K562 (cell line): ENCODE measurements at regions not wholly inside any gene's neighbourhood (a gene's known extent, or its start where the extent isn't known, plus 50 kb on each side); places are given as distances from the start of the nearest gene placed in this dataset.
"Not testable (repeated sequence)": the region's sequence is repeated elsewhere in the genome, so short reads cannot be mapped to it uniquely, and the experiment has no call there.

ENCODE experiments used
- ATAC-seq: fragments of 200-7000 bp; cut with Tn5 transposase; 3 replicates; pipeline ENCODE4 v1.9.1; 2020; ENCODE audit warnings: moderate library complexity
- BruUV-seq: library from RNA; stranded (reverse); fragments of 400-500 nt; replicated peaks from 2 replicates; lab custom pipeline; 2021; lab: Mats Ljungman, UMichigan
- CTCF ChIA-PET: fragments of 300-600 bp; formaldehyde crosslinking; extraction: SDS; loops from one replicate; lab custom pipeline; 2021; ENCODE audit warnings: low intra/inter-chr PET ratio; lab: Yijun Ruan, JAX
- POLR2A ChIA-PET: fragments of 300-600, 350-650 bp; sonication (Branson Sonifier 250); formaldehyde crosslinking; extraction: SDS; loops from one replicate; lab custom pipeline; 2021; ENCODE audit warnings: antibody characterized with exemption, inconsistent platforms; lab: Yijun Ruan, JAX
- DNase-seq, 4 experiments: peaks; one replicate each; pipeline versions ENCODE4 v3.0.0 to v3.0.0-alpha.2; 2011 to 2018; ENCODE audit warnings: low spot score in 3 of 4, mixed read lengths in 3 of 4; ENCODE audit errors: extremely low read depth in 1 of 4
- FAIRE-seq: peaks from 2 replicates; lab custom pipeline; 2011; peaks lifted over from hg19 to GRCh38; lab: Jason Lieb, UNC
- H2AFZ ChIP-seq: 2 replicates; pipeline ENCODE4 v1.6.0; 2011; ENCODE audit warnings: low read depth, low read length, control low read depth, inconsistent platforms
- H3K27ac ChIP-seq: fragments of 200-600 bp; 3 replicates; pipeline ENCODE4 v1.8.0; 2011; ENCODE audit warnings: low read depth, mild to moderate bottlenecking, control low read depth, inconsistent platforms, low read length, moderate library complexity, mixed read lengths; ENCODE audit errors: extremely low read depth
- H3K27me3 ChIP-seq, 2 experiments: fragments of 300-600 bp in 1 of 2; 2 replicates in 1 of 2; 3 replicates in 1 of 2; pipeline versions ENCODE4 v1.6.0 to v1.8.0; 2011; ENCODE audit warnings: inconsistent platforms in 2 of 2, low read length in 2 of 2, mild to moderate bottlenecking in 1 of 2, mixed read lengths in 1 of 2, moderate library complexity in 1 of 2; ENCODE audit not compliant: control insufficient read depth in 2 of 2, insufficient read depth in 2 of 2
- H3K36me3 ChIP-seq: fragments of 300-600 bp; 3 replicates; pipeline ENCODE4 v1.8.0; 2011; ENCODE audit warnings: mild to moderate bottlenecking, low read length, inconsistent platforms; ENCODE audit not compliant: control insufficient read depth, insufficient read depth
- H3K4me1 ChIP-seq, 2 experiments: fragments of 200-600 bp in 1 of 2; replicated peaks in 1 of 2; 2 replicates in 1 of 2; 3 replicates in 1 of 2; pipeline versions ENCODE4 v1.5.1 to v1.8.0; 2011; ENCODE audit warnings: inconsistent platforms in 2 of 2, low read length in 2 of 2, mild to moderate bottlenecking in 1 of 2, mixed read lengths in 1 of 2, moderate library complexity in 1 of 2; ENCODE audit not compliant: control insufficient read depth in 2 of 2, insufficient read depth in 2 of 2
- H3K4me2 ChIP-seq: 2 replicates; pipeline ENCODE4 v1.6.1; 2011; ENCODE audit warnings: low read length, control low read depth, inconsistent platforms, mixed read lengths; ENCODE audit not compliant: insufficient read depth
- H3K4me3 ChIP-seq: fragments of 200-600 bp; sonication (generic), shearing (Covaris generic); 2 replicates; pipeline ENCODE4 v1.5.1; 2016; ENCODE audit warnings: control low read depth, inconsistent platforms
- H3K79me2 ChIP-seq: fragments of 200-600 bp; 3 replicates; pipeline ENCODE4 v1.8.0; 2011; ENCODE audit warnings: low read length, inconsistent platforms; ENCODE audit not compliant: control insufficient read depth, insufficient read depth
- H3K9ac ChIP-seq, 2 experiments: 2 replicates each; pipeline versions ENCODE4 v1.6.0 to v1.6.1; 2011; ENCODE audit warnings: low read depth in 2 of 2, low read length in 2 of 2, control low read depth in 1 of 2, inconsistent platforms in 1 of 2, mild to moderate bottlenecking in 1 of 2, mixed read lengths in 1 of 2; ENCODE audit not compliant: insufficient read depth in 1 of 2
- H3K9me1 ChIP-seq: one replicate; pipeline ENCODE4 v1.6.0; 2011; ENCODE audit warnings: inconsistent platforms, mild to moderate bottlenecking, low read length, moderate library complexity; ENCODE audit not compliant: control insufficient read depth, insufficient read depth
- H3K9me3 ChIP-seq: replicated peaks from 2 replicates; pipeline ENCODE4 v1.5.1; 2011; ENCODE audit warnings: low read depth, low read length, inconsistent platforms; ENCODE audit not compliant: control insufficient read depth, insufficient read depth
- H4K20me1 ChIP-seq: replicated peaks from 2 replicates; pipeline ENCODE4 v1.6.1; 2011; ENCODE audit warnings: low read length, inconsistent platforms, mixed read lengths; ENCODE audit not compliant: control insufficient read depth, insufficient read depth
- C11orf30 ChIP-seq: fragments of 450-650 bp; IDR thresholded peaks from 2 replicates; pipeline ENCODE4 v1.6.1; 2016; ENCODE audit warnings: low read depth, mild to moderate bottlenecking
- THAP7 ChIP-seq: fragments of 250-450 bp; sonication (Bioruptor Pico); IDR thresholded peaks from 2 replicates; pipeline ENCODE4 v1.5.0; 2021
- WGBS: fragments of 100-300 bp; shearing (Covaris generic); methylation state at CpG from one replicate; pipeline ENCODE4 v1.1.6; 2016; ENCODE audit warnings: low coverage, mixed read lengths; ENCODE audit not compliant: insufficient coverage; ENCODE audit errors: missing lambda C conversion rate; 5-methylcytosine and 5-hydroxymethylcytosine counted together
- in situ Hi-C: fragments of 300-500 bp; cut with MboI; formaldehyde crosslinking; loops from 4 replicates; pipeline ENCODE4 v1.15.0; 2018; ENCODE audit warnings: inconsistent platforms, mixed read lengths
- intact Hi-C: fragments of 100-400 bp; cut with micrococcal nuclease; formaldehyde crosslinking; loops from 2 replicates; pipeline ENCODE4 v1.14.2; 2022

DNA sequence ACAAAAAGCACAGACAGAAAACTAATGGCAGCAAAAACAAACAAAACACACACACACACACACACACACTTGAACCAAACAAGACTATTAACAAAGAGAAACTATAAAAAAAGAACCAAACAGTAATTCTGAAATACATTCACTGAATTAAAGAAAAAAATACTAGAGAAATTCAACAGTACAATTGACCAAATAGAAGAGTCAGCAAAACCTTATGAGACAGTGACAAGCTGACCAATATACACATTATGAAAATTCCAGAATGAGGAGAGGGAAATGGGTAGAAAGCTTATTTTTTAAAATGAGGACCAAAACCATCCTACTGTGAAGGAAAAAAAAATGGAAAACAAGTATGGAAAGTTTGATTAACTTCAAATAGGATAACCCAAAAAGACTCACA, 212.2 kb upstream of the BTBD3 start:
- no peak overlapping the region for H3K27ac ChIP-seq
- H3K79me2 ChIP-seq: no peaks in the 10 kb centered on the region
- no peaks in the 10 kb centered on the region for H3K4me1 ChIP-seq
- no TSS peak for BruUV-seq
- intact Hi-C loops (no loop called here), in situ Hi-C loops (no loop called here)
- H3K4me3 ChIP-seq: no peak overlapping the region
- CTCF ChIA-PET: no interaction called here
- POLR2A ChIA-PET: no interaction called here
- no peaks in the 10 kb centered on the region for H3K36me3 ChIP-seq
- TF ChIP-seq THAP7 (CRISPR knock-in tag): no peak
- TF ChIP-seq C11orf30: peak; percentile 6; the same call in 1 of the 2 replicates
- no peak overlapping the region for H2AFZ ChIP-seq
- FAIRE-seq (no peak), ATAC-seq (no peak), DNase-seq (no peak)
- H3K9ac ChIP-seq: no peak overlapping the region
- no peaks in the 10 kb centered on the region for H4K20me1 ChIP-seq
- H3K9me3 ChIP-seq: no peaks in the 10 kb centered on the region
- H3K9me1 ChIP-seq: no peaks in the 10 kb centered on the region
- H3K27me3 ChIP-seq: no peaks in the 10 kb centered on the region
- no peak overlapping the region for H3K4me2 ChIP-seq

DNA sequence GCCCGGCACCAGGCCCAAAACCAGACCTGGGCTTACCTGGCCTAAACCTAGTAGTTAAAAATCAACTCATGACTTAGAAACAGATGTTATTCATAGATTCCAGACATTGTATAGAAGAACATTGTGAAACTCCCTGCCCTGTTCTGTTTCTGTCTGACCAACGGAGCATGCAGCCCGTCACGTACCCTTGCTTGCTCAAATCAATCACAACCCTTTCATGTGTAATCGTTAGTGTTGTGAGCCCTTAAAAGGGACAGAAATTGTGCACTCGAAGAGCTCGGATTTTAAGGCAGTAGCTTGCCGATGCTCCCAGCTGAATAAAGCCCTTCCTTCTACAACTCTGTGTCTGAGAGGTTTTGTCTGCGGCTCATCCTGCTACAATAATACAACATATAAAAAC, 209.5 kb upstream of the BTBD3 start:
- CTCF ChIA-PET, H3K4me1 ChIP-seq, H3K9me1 ChIP-seq, BruUV-seq, H3K36me3 ChIP-seq, H3K27ac ChIP-seq, H3K27me3 ChIP-seq, H3K9ac ChIP-seq, H3K4me2 ChIP-seq, ATAC-seq, H3K79me2 ChIP-seq, in situ Hi-C loops, POLR2A ChIA-PET, H3K4me3 ChIP-seq, H2AFZ ChIP-seq, H4K20me1 ChIP-seq, DNase-seq, intact Hi-C loops, FAIRE-seq, H3K9me3 ChIP-seq: not testable (repeated sequence)
- WGBS: 0% methylated on average over 9 of the region's 9 CpGs
